ENCODE measurements at regions not wholly inside any gene's neighbourhood (a gene's known extent, or its start where the extent isn't known, plus 50 kb on each side); places are given as distances from the start of the nearest gene placed in this dataset.

- no peak overlapping the region for H3K27ac ChIP-seq
- no peak for TF ChIP-seq ZFX (IDR thresholded peaks at IDR 0.05)
- no peak for TF ChIP-seq CTCF (conservative IDR thresholded peaks at IDR 0.05)
These were observed 1145.3 kb downstream of the FSCB start for GRCh38 chr14:43361751-43362150.

- no peak for TF ChIP-seq ZFX (IDR thresholded peaks at IDR 0.05)
- no peak for TF ChIP-seq CTCF (conservative IDR thresholded peaks at IDR 0.05)
These were observed 1146.8 kb downstream of the FSCB start for GRCh38 chr14:43360239-43360638.

GRCh38 chr14:43359317-43359716, 1147.8 kb downstream of the FSCB start:
- TF ChIP-seq CTCF (conservative IDR thresholded peaks at IDR 0.05) = no peak
- TF ChIP-seq ZFX (IDR thresholded peaks at IDR 0.05) = no peak
- H3K27ac ChIP-seq = no peak overlapping the region

More at GRCh38 chr14:43360239-43360638, 1146.8 kb downstream of the FSCB start:
- no peak overlapping the region for H3K27ac ChIP-seq

- H3K27ac ChIP-seq = no peak overlapping the region
- TF ChIP-seq ZFX (IDR thresholded peaks at IDR 0.05) (no peak), CTCF (conservative IDR thresholded peaks at IDR 0.05) (no peak)
These were observed 1150.0 kb downstream of the FSCB start for GRCh38 chr14:43356979-43357545.

GRCh38 chr14:43356382-43356781, 1150.7 kb downstream of the FSCB start:
- TF ChIP-seq CTCF (conservative IDR thresholded peaks at IDR 0.05) (no peak), ZFX (IDR thresholded peaks at IDR 0.05) (no peak)

GRCh38 chr14:43341921-43342320, 1165.2 kb downstream of the FSCB start:
- TF ChIP-seq ZFX (IDR thresholded peaks at IDR 0.05) (no peak), CTCF (conservative IDR thresholded peaks at IDR 0.05) (no peak)
- no peak overlapping the region for H3K27ac ChIP-seq

More at GRCh38 chr14:43356382-43356781, 1150.7 kb downstream of the FSCB start:
- no peak overlapping the region for H3K27ac ChIP-seq

- no peak for TF ChIP-seq CTCF (conservative IDR thresholded peaks at IDR 0.05)
- no peak for TF ChIP-seq ZFX (IDR thresholded peaks at IDR 0.05)
- no peak overlapping the region for H3K27ac ChIP-seq
These were observed 1168.4 kb downstream of the FSCB start for GRCh38 chr14:43338713-43339112.
